SK-N-MC (cell line): ENCODE measurements at regions not wholly inside any gene's neighbourhood (a gene's known extent, or its start where the extent isn't known, plus 50 kb on each side); places are given as distances from the start of the nearest gene placed in this dataset.

Experiments
- DNase-seq: peaks from one replicate; pipeline ENCODE4 v3.0.0-alpha.2; 2011; ENCODE audit warnings: low read depth, low spot score
- H3K27ac ChIP-seq: fragments of 200-600 bp; sonication (generic); 2 replicates; pipeline ENCODE4 v1.5.1; 2016; ENCODE audit warnings: mixed run types
- H3K36me3 ChIP-seq: fragments of 200-600 bp; sonication (generic); 2 replicates; pipeline ENCODE4 v1.6.1; 2017; ENCODE audit warnings: antibody characterized with exemption, low read length, mixed read lengths; ENCODE audit not compliant: insufficient read depth
- H3K4me3 ChIP-seq: fragments of 200-600 bp; sonication (generic); 2 replicates; pipeline ENCODE4 v1.5.1; 2016
- H3K9ac ChIP-seq: fragments of 200-600 bp; sonication (generic); 2 replicates; pipeline ENCODE4 v1.8.0; 2017; ENCODE audit warnings: mixed run types, mixed read lengths; ENCODE audit not compliant: insufficient read length
- H3K9me3 ChIP-seq: fragments of 200-600 bp; sonication (generic); 2 replicates; pipeline ENCODE4 v1.6.1; 2017; ENCODE audit warnings: low read depth, mild to moderate bottlenecking, antibody characterized with exemption, low read length, moderate library complexity, mixed read lengths
- EZH2 ChIP-seq: fragments of 200-600 bp; sonication (generic); IDR thresholded peaks from one replicate; pipeline ENCODE4 v1.6.1; 2017; ENCODE audit warnings: antibody characterized with exemption
- FOXP2 ChIP-seq: optimal IDR thresholded peaks from 2 replicates; pipeline ENCODE3; 2011; ENCODE audit warnings: mild to moderate bottlenecking, moderate library complexity; ENCODE audit not compliant: insufficient read depth; ENCODE audit errors: extremely low read length, control extremely low read depth
- POLR2AphosphoS5 ChIP-seq: IDR thresholded peaks from 2 replicates; pipeline ENCODE4 v1.6.1; 2012; ENCODE audit warnings: mild to moderate bottlenecking, low read depth, low read length, borderline replicate concordance

DNA sequence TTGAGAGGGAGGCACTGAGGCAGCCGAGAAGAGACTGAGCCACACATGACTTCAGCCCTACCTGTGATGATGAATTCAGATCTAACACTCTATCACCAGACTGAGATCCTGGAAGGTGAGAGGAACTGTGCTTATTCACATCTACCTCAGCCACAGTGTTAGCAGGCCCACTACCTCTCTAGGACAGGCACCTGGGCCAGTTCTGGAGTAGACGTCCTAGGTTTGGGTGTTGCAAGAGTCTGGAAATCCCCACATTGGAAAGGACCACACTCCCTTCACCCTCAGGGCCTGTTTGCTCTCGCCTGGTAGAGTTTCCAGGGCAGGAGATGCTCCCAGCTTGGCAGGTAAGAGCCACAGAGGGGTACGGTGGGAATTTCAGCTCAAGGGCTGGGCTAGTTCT, 113.8 kb upstream of the CCL21 start:
- Histone ChIP-seq H3K9ac (no peak overlapping the region), H3K9me3 (no peaks in the 10 kb centered on the region), H3K36me3 (no peaks in the 10 kb centered on the region), H3K27ac (no peak overlapping the region), H3K4me3 (no peak overlapping the region)
- no peak for TF ChIP-seq POLR2AphosphoS5
- no peak for TF ChIP-seq EZH2
- TF ChIP-seq FOXP2 = no peak
- DNase-seq = no peak

DNA sequence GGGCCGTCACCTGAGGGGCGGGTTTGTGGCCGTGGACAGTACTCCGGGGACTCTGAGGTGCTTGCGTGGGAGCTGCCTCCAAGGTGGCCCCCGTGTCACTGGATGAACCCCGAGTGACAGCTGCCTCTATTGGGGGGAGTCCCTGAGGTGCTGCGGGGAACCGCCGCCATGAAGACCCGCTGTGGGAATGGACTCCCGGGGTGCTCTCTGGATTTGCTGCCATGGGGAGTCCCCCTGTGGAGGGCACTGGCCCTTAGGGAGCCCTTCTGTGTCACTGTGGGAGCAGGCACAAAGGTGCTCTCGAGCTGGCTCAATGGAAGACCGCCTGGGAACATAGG, 100.2 kb upstream of the CCL21 start:
- Histone ChIP-seq H3K9me3 (no peaks in the 10 kb centered on the region), H3K4me3 (no peak overlapping the region), H3K9ac (no peak overlapping the region), H3K36me3 (no peaks in the 10 kb centered on the region), H3K27ac (no peak overlapping the region)
- DNase-seq = no peak
- no peak for TF ChIP-seq EZH2
- no peak for TF ChIP-seq POLR2AphosphoS5
- no peak for TF ChIP-seq FOXP2

GRCh38 chr9:34809504-34810186, 99.7 kb upstream of the CCL21 start:
- 0 out of 2 replicates have a peak, but pooled peaks cover 2% of the 10 kb centered on the region for H3K9me3 ChIP-seq
- DNase-seq = no peak
- H3K27ac ChIP-seq = no peak overlapping the region
- H3K9ac ChIP-seq = no peak overlapping the region
- H3K36me3 ChIP-seq = no peaks in the 10 kb centered on the region
- TF ChIP-seq FOXP2 (no peak), POLR2AphosphoS5 (no peak), EZH2 (no peak)
- no peak overlapping the region for H3K4me3 ChIP-seq

- Histone ChIP-seq H3K27ac (no peak overlapping the region), H3K9me3 (0 out of 2 replicates have a peak, but pooled peaks cover 2% of the 10 kb centered on the region), H3K4me3 (no peak overlapping the region), H3K36me3 (no peaks in the 10 kb centered on the region), H3K9ac (no peak overlapping the region)
- no peak for DNase-seq
- no peak for TF ChIP-seq EZH2
- TF ChIP-seq POLR2AphosphoS5 = no peak
- no peak for TF ChIP-seq FOXP2
Observed at GRCh38 chr9:34802916-34803315, 93.0 kb upstream of the CCL21 start.

DNA sequence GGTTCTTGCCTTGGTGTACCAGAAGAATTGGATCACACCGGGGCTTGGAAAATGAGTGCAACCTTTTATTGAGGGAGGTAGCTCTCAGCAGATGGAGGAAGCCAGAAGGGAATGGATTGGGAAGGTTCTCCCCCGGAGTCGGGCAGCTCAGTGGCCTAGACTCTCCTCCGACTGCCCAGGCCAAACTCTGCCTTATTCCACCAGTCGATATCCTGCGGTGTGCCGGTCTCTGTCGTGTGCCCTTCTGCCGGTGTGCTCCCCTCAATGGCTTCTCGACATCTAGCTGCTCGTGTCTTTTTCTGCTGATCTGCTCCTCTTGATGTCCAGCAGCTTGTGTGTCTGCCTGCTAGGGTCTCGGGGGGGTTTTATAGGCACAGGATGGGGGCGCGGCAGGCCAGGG, 87.4 kb upstream of the CCL21 start:
- no peak overlapping the region for H3K9ac ChIP-seq
- no peak overlapping the region for H3K4me3 ChIP-seq
- TF ChIP-seq POLR2AphosphoS5 (no peak), FOXP2 (no peak), EZH2 (no peak)
- no peaks in the 10 kb centered on the region for H3K36me3 ChIP-seq
- H3K27ac ChIP-seq = no peak overlapping the region
- DNase-seq = no peak
- H3K9me3 ChIP-seq = no peaks in the 10 kb centered on the region

DNA sequence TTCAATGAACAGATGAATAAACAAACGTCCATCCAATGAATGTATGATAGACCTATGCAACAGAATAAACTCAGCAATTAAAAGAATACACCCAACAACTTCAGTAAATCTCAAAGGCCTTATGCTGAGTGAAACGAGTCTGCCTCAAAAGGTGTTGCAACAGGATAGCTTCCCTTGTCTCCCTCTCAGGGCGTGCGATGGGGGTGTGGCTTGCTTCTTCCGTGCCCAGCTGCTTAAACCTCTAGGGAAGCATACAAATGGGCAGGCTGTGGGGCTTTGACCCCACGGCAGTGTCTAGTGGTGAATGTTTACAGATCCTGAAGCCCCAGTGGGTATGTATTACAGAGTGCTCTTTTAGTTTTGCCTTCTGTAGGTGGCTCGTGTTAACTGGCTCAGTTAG, 87.0 kb upstream of the CCL21 start:
- no peak for DNase-seq
- Histone ChIP-seq H3K36me3 (no peaks in the 10 kb centered on the region), H3K4me3 (no peak overlapping the region)

GRCh38 chr9:34793428-34793827, 83.5 kb upstream of the CCL21 start:
- no peaks in the 10 kb centered on the region for H3K9me3 ChIP-seq
- H3K9ac ChIP-seq = no peak overlapping the region
- H3K36me3 ChIP-seq = no peaks in the 10 kb centered on the region
- no peak for DNase-seq
- no peak overlapping the region for H3K27ac ChIP-seq
- no peak for TF ChIP-seq EZH2
- TF ChIP-seq POLR2AphosphoS5 = no peak
- TF ChIP-seq FOXP2 = no peak
- H3K4me3 ChIP-seq = no peak overlapping the region

More for the DNA sequence above, 87.0 kb upstream of the CCL21 start:
- TF ChIP-seq EZH2 (no peak), FOXP2 (no peak)
- Histone ChIP-seq H3K9me3 (no peaks in the 10 kb centered on the region), H3K9ac (no peak overlapping the region), H3K27ac (no peak overlapping the region)

- no peaks in the 10 kb centered on the region for H3K36me3 ChIP-seq
- no peak for DNase-seq
- H3K27ac ChIP-seq = no peak overlapping the region
- no peaks in the 10 kb centered on the region for H3K9me3 ChIP-seq
- no peak overlapping the region for H3K9ac ChIP-seq
- no peak overlapping the region for H3K4me3 ChIP-seq
- no peak for TF ChIP-seq POLR2AphosphoS5
- no peak for TF ChIP-seq EZH2
- no peak for TF ChIP-seq FOXP2
Observed at GRCh38 chr9:34783951-34784487, 74.1 kb upstream of the CCL21 start.

DNA sequence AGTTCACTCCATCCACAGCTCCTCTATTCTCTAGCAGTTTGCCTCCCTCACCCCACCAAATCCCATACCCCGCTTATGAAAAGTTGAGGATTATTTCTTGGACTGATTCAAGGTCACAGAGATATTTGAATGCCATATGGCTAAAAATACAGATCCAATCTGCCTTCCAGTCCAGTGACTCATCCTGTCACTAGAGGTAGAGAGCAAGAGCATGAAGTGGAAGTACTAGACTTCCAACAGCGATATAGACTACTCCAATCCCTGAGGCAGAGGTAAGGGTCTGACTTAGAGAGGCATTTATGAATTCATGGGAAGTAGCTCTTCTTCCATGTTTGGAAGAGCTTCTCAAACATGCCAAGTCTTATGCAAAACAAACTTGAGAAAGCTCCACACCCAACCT, 72.4 kb upstream of the CCL21 start:
- Histone ChIP-seq H3K4me3 (no peak overlapping the region), H3K9me3 (no peaks in the 10 kb centered on the region), H3K36me3 (no peaks in the 10 kb centered on the region), H3K9ac (no peak overlapping the region), H3K27ac (no peak overlapping the region)
- no peak for DNase-seq
- TF ChIP-seq POLR2AphosphoS5 = no peak
- no peak for TF ChIP-seq EZH2
- TF ChIP-seq FOXP2 = no peak

DNA sequence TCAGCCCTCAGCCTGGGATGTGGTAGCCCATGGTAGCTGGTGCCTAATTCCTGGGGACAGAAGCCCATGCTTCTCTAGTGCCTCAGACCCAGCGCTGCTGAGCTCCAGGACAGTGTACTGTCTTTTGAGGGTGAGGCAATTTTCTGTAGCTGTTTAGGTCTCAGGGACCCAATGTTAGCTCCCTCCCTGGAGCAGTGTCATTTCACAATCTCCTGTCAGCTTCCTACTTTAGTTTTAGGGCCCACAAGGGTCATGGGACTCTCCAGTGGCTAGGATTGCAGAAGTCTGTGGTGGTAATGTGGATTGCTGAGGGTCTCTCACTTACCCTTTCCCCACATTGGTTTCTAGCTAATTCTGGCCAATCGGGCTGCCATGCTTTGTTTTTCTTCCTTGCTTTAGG, 67.7 kb upstream of the CCL21 start:
- Histone ChIP-seq H3K27ac (no peak overlapping the region), H3K4me3 (no peak overlapping the region), H3K9me3 (no peaks in the 10 kb centered on the region), H3K36me3 (no peaks in the 10 kb centered on the region), H3K9ac (no peak overlapping the region)
- TF ChIP-seq FOXP2 (no peak), EZH2 (no peak), POLR2AphosphoS5 (no peak)
- no peak for DNase-seq
